Fibroblast of mammary gland (primary cell): ENCODE measurements at regions not wholly inside any gene's neighbourhood (a gene's known extent, or its start where the extent isn't known, plus 50 kb on each side); places are given as distances from the start of the nearest gene placed in this dataset.
"Not testable (repeated sequence)": the region's sequence is repeated elsewhere in the genome, so short reads cannot be mapped to it uniquely, and the experiment has no call there.

Experiments
- DNase-seq: peaks from one replicate; pipeline ENCODE4 v3.0.0-alpha.2; 2010; ENCODE audit warnings: low read depth
- H3K4me3 ChIP-seq: 2 replicates; pipeline ENCODE4 v1.5.1; 2011; ENCODE audit warnings: low read depth, mild to moderate bottlenecking, low read length, moderate library complexity; ENCODE audit not compliant: control insufficient read depth
- TF ChIP-seq, protein P1 (sequence below): conservative IDR thresholded peaks from 2 replicates; pipeline ENCODE4 v1.5.1; 2011; ENCODE audit warnings: low read depth, low read length, inconsistent platforms; ENCODE audit not compliant: control insufficient read depth, insufficient read depth

GRCh38 chr6:8175046-8175777 is 72.9 kb upstream of the EEF1E1 start:
- TF ChIP-seq, protein P1, sequence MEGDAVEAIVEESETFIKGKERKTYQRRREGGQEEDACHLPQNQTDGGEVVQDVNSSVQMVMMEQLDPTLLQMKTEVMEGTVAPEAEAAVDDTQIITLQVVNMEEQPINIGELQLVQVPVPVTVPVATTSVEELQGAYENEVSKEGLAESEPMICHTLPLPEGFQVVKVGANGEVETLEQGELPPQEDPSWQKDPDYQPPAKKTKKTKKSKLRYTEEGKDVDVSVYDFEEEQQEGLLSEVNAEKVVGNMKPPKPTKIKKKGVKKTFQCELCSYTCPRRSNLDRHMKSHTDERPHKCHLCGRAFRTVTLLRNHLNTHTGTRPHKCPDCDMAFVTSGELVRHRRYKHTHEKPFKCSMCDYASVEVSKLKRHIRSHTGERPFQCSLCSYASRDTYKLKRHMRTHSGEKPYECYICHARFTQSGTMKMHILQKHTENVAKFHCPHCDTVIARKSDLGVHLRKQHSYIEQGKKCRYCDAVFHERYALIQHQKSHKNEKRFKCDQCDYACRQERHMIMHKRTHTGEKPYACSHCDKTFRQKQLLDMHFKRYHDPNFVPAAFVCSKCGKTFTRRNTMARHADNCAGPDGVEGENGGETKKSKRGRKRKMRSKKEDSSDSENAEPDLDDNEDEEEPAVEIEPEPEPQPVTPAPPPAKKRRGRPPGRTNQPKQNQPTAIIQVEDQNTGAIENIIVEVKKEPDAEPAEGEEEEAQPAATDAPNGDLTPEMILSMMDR, result no peak
- DNase-seq, result no peak
- no peak overlapping the region for H3K4me3 ChIP-seq

GRCh38 chr6:8174571-8174970 is 72.2 kb upstream of the EEF1E1 start:
- TF ChIP-seq, protein P1, result no peak
- no peak overlapping the region for H3K4me3 ChIP-seq
- DNase-seq, result no peak

DNA sequence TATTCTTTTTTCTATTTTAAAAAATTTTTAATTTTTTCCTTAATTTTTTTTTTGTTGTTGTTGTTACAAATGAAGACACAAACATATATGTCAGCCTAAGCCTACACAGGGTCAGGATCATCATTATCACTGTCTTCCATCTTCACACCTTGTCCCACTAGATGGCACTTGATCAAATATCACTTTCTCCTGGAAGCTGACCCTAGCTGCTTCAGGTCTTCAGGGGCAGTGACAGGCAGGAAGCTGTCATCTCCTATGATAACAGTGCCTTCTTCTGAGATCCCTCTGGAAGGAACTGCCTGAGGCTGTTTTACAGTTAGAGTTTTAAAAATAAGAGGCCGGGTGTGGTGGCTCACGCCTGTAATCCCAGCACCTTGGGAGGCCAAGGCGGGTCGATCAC is 70.2 kb upstream of the EEF1E1 start:
- TF ChIP-seq, protein P1, result no peak
- no peak for DNase-seq
- no peak overlapping the region for H3K4me3 ChIP-seq

GRCh38 chr6:8170754-8171153 is 68.4 kb upstream of the EEF1E1 start:
- H3K4me3 ChIP-seq, result no peak overlapping the region
- DNase-seq, result no peak
- TF ChIP-seq, protein P1, result no peak

DNA sequence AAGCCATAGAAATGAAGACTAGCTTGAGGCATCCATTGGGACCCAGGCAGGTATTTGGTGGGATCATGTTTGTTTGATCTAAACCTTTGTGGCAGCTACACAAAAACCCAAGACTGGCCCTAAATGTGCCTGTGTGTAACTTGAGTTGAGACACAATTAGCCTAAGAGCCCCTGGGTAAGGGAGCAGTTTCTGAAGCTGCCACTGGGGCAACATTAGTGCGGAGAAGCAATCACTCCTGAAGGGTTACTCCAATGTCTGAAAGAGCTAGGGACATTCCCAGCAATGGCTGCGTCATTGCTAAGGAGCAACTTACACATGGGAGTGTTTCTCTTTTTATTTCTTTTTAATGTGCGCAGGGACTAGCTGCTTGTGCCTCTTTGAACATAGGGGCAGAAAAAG is 67.9 kb upstream of the EEF1E1 start:
- TF ChIP-seq, protein P1, result no peak
- no peak for DNase-seq
- no peak overlapping the region for H3K4me3 ChIP-seq

DNA sequence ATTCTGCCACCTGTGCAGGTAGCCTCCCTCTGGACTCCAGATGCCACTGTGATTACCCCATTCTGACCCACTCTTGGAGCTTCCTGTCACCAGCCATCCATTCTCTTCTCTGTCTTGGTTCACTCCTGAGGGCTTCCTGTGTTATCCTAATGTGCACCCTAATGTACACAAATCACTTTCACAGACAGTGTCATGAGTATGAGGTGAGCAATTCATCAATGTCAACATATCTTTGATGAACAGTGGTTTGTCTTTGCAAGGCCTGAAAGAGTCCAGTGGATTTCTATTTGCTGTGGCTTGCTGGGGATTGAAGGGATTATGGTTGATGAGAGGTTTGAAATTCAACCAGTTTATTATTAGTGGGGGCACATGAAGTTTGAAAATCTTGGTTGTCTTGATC is 63.8 kb upstream of the EEF1E1 start:
- TF ChIP-seq, protein P1, result no peak
- DNase-seq, result no peak
- H3K4me3 ChIP-seq, result no peak overlapping the region

- not testable (repeated sequence) for H3K4me3 ChIP-seq, DNase-seq
These were observed 62.7 kb upstream of the EEF1E1 start for GRCh38 chr6:8165008-8165407.

GRCh38 chr6:8164281-8164680 is 61.9 kb upstream of the EEF1E1 start:
- not testable (repeated sequence) for DNase-seq, H3K4me3 ChIP-seq
